Stimulated activated CD4-positive, alpha-beta T cell treated with anti-CD3 and anti-CD28 coated beads, Interleukin-12 subunit alpha, Interleukin-12 subunit beta, amount 100 ng/mL, for 4 hours (primary cell): ENCODE measurements at regions not wholly inside any gene's neighbourhood (a gene's known extent, or its start where the extent isn't known, plus 50 kb on each side); places are given as distances from the start of the nearest gene placed in this dataset.

ENCODE experiments used
- DNase-seq: peaks from one replicate; pipeline ENCODE4 v3.0.0-alpha.2; 2020

GRCh38 chr6:170110201-170111140 is 180.4 kb downstream of the DLL1 start:
- DNase-seq: no peak

DNA sequence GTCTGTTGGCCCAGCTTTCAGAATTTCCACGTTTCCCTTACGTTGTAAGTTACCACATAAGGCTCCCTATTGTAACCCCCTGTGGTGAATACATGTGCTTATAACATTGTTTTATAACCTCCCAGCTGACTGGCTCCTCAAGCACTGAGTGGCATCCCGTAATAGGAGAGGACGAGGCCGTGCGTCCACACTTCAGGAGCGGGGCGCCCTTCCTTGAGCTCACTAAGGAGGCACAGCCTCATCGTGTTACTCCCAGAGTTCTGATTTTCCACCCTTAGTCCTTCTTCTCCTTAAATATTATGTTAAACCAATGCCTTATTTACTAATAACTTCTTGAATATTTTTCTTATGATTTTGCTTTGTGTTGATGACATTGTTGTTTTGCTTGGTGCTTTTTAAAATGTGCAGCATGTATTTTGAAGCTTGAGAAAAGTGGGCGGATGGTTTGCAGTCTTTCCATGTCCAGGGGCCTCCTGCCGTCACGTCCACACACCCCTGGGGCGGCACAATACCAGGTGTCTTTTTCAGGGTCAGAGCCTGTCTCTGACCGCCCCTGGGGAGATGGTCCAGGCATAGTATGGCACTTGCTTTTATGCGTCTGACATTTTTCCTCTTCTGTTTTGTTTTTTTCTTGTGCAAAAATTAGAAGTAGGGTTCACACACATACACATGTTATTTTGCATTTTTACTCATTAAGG is 181.8 kb downstream of the DLL1 start:
- DNase-seq: no peak

DNA sequence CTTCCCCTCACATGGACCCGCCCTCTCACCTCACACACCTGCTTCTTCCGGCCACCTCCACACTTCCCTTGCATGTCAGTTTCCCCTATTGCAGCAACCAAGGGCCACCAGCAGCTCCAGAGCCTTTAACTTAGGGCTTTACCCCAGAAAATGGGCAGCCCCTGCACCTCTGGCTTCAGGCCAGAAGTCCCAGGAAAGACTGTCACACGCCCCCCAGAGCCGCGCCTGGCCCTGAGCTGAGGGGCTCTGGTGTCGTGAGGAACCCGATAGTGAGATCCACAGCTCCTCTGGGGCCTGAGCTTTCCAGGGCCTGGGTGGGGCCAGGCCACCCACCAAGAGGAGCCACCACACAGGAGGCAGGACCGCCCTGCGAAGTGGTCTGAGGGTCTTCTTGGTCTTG is 182.4 kb downstream of the DLL1 start:
- no peak for DNase-seq

GRCh38 chr6:170107606-170108222 is 183.2 kb downstream of the DLL1 start:
- no peak for DNase-seq

GRCh38 chr6:170106906-170107525 is 183.9 kb downstream of the DLL1 start:
- DNase-seq: no peak

DNA sequence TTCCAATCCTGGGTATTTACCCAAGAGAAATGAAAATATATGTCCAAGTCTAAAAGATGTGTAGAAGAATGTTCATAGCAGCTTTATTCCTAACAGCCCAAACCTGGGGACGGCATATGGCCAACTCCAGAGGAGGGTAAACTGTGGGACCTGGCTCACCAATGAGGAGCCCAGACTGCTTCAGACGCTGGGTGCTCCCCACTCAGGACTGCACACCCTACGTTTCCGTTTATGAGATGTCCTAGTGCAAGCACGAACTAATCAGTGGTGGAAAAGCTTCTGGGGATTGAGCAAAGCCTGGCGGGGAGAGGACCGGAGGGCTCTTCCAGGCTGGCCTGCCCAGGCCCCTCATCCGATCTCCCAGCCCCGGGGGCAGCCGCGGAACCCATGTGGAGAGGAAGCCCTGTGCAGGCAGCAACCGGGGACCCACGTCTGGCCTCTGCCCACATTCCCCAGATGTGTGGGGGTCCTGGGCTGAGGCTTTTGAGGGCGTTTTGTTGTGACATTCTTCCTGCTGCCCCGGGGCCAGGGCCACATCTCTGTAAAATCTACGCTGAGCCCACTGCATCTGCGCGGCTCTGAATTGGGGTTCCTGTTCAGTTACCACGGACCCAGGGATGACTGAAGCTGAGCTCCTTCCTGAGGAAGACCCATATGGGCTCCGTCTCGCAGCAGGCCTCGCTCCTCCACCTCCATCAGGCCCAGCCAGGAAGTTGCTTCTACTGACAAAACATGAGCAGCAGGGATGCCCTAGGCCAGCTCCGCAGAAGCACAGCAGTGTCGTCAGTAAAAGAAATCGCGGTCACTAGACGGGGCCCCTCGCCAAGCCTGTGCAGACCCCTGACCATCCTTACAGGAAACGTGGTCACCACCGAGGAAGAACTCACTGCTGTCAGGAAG is 188.0 kb downstream of the DLL1 start:
- no peak for DNase-seq

- DNase-seq: no peak
These were observed 188.8 kb downstream of the DLL1 start for GRCh38 chr6:170102038-170102437.

DNA sequence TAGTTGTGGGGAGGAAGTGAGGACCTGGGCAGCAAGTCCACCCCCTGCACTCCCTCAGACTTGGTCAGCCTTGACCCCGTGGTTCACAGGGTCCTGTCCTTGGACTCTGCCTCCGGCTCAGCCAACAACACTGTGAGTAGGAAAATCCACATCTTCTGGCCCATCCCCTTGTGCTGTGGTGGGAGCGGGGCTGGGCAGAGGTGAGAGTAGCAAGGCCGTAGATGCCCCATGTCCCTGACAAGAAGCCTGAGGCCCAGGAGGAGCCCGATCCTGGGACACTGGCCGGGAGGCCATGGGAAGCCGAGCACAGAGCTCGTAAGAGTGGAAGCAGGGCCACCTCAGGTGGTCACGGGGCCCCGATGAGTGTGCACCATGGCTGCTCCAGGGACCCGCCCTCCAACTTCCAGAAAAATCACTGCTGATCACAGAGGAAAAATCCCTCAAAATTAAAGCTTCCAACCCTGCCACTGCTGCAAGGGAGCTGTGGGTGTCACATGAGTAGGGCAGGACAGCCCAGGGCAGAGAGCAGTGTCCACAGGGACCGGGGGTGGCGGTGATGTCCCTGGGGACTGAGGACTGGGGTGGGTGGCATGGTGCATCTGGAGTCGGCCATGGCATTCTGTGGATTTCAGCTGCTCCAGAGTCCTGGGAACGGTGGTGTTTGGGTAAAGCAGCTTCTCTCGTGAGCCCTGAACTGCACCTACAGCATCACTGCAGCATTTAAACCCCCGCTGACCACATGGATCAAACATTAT is 189.4 kb downstream of the DLL1 start:
- no peak for DNase-seq

- DNase-seq: no peak
These were observed 190.8 kb downstream of the DLL1 start for GRCh38 chr6:170100046-170100445.

GRCh38 chr6:170099387-170099786 is 191.5 kb downstream of the DLL1 start:
- DNase-seq: no peak

GRCh38 chr6:170098428-170099170 is 192.3 kb downstream of the DLL1 start:
- no peak for DNase-seq

GRCh38 chr6:170097505-170098427 is 193.1 kb downstream of the DLL1 start:
- DNase-seq: no peak

DNA sequence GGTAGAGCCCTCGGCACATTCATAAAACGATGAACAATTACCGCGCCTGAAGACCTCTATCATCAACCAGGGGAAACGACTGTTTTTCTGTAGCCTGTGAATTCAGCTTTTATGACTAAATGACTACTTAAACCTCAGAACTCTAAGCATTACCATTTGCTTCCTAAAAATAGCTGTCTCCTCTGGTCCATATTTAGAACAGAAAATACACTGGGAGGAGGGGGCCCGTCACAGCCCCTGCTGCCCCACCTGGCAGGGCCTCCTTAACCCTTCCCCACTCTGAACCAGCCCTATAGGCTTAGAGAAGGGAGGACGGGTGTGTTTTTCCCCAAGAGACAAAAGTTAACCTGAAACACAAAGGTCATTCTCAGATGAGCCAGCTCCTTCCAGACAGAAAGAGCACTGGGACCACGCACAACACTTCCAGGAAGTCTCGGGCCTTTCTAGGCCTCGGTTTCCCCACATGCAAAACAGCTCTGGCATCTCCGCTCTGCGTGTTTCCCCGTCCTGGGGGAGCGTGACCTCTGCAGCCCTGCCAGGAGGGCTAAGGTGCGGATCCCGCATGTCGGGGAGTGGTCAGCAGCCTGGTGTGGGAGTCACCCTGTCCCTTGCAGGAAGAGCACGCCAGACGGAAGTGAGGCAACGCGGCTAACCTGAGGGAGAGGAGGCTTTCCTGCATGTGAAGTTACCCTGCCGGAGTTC is 193.9 kb downstream of the DLL1 start:
- no peak for DNase-seq

GRCh38 chr6:170096191-170096802 is 194.6 kb downstream of the DLL1 start:
- no peak for DNase-seq

DNA sequence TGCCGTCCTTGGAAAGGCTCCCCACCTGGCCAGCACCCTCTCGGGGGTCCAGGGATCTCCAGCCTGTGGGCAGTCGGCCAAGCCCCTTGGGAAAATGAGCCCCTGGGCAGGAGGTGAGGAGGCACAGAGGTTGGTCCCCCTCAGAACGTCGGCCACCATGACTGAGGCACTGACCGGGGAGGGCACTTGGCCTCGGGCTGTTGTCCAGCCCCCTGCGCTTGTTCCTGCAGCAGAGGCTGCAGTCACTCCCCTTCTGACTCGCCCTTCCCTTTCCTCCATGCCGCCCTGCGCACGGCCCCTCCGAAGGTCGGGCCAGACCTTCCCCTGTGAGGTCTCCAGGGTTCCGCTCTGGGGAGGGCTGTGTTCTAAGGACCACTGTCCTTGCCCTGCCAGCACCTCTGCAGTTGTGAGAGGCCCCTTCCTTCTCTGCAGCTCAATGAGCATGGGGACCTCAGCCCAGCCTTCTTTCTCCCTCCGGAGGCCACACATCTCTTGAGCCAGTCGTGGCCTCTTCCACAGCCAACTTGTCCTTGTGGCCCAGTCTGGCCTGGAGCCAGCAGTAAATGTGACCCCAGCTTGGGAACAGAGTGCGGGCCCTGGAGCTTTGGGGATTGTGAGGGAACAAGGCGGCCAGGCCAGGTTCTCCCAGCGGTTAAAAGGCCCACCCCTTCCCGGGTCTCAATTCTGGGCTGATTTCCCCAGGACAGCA is 195.5 kb downstream of the DLL1 start:
- no peak for DNase-seq

DNA sequence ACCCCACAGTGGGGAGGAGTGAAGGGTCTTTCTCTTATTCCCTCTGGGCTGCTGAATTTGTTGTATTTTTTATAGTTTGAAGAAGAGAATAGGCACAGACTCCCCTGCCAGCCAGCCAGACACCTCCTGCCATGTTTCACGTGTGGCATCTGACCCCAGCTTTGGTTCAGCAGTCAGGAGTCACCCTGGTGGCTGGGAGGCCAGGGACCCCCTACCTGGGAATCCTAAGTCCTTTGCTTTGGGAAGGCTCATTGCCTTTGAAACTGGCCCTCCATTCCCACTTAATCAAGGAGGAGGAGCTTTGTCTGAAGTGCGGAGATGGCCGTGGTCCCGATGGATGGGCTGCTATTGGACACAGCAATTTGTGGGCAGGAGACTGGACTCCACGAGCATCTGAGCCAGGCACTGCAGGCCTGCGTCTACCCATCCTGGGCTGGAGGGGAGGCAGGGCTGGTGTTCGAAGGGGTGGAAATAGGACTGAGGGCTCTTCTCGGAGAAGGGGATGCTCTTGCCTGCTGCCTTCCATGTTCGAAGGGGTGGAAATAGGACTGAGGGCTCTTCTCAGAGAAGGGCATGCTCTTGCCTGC is 196.1 kb downstream of the DLL1 start:
- DNase-seq: no peak
